GM19397 (cell line): ENCODE measurements at regions not wholly inside any gene's neighbourhood (a gene's known extent, or its start where the extent isn't known, plus 50 kb on each side); places are given as distances from the start of the nearest gene placed in this dataset.

Experiments used
- ATAC-seq: cut with Tn5 transposase; IDR thresholded peaks from one replicate; pipeline ENCODE4 v1.9.1; 2021; ENCODE audit warnings: mild to moderate bottlenecking, moderate library complexity; ENCODE audit not compliant: unreplicated experiment

GRCh38 chr10:59125666-59126065 lies 50.8 kb upstream of the PHYHIPL start:
- ATAC-seq: no peak

GRCh38 chr10:59126261-59126660 lies 50.2 kb upstream of the PHYHIPL start:
- ATAC-seq: no peak
